Activated CD8-positive, alpha-beta memory T cell treated with anti-CD3 and anti-CD28 coated beads for 1 hour (primary cell): ENCODE measurements at regions not wholly inside any gene's neighbourhood (a gene's known extent, or its start where the extent isn't known, plus 50 kb on each side); places are given as distances from the start of the nearest gene placed in this dataset.

ENCODE experiments used
- DNase-seq, 2 donors: peaks; one replicate each; pipeline ENCODE4 v3.0.0-alpha.2; 2020; ENCODE audit warnings: low read depth in 1 of 2; ENCODE audit errors: extremely low read depth in 1 of 2

GRCh38 chr2:35378791-35379190, 976.8 kb upstream of the CRIM1 start:
- DNase-seq = no peak

- DNase-seq = no peak
These were observed 980.7 kb upstream of the CRIM1 start for GRCh38 chr2:35374845-35375244.

DNA sequence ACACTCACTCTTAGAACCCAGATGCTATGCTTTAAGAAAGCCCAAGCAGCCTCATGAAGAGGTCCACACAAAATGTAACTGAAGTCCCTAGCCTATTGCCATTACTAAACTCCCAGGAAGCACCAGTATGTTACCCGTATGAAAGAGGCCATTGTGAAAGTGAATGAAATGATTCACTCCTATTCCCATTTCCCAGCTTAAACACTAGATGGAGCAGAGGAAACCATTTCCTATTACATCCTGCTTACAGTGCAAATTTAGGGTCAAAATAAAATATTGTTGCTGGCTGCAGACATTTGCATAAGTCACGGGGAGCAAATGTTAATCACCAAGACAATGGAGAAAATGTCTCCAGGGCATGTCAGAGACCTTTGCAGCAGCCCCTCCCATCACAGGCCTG, 989.7 kb upstream of the CRIM1 start:
- no peak for DNase-seq

DNA sequence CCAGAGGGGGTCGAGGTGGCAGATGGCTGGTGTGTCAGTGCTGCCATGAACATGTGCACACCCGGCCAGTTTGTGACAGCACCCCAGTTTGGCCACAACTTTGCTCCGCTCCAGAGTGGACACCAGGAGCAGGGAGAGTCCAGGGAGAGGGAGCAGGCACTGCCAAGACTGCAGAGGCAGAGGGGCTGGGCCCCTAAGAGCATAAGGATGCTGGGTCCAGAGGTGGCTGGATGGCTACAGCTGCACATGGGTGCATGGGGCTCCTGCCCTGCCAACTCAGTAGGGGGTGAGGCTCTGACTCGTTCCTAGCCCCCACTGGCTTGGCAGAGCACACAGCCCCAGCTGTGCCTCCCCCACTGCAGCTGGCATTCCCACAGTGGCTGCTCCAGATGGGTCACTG, 999.2 kb upstream of the CRIM1 start:
- DNase-seq = no peak

GRCh38 chr2:35355056-35355455, 1000.5 kb upstream of the CRIM1 start:
- no peak for DNase-seq

- no peak for DNase-seq
These were observed 1008.0 kb upstream of the CRIM1 start for GRCh38 chr2:35347561-35347960.

GRCh38 chr2:35343135-35343534, 1012.4 kb upstream of the CRIM1 start:
- no peak for DNase-seq

DNA sequence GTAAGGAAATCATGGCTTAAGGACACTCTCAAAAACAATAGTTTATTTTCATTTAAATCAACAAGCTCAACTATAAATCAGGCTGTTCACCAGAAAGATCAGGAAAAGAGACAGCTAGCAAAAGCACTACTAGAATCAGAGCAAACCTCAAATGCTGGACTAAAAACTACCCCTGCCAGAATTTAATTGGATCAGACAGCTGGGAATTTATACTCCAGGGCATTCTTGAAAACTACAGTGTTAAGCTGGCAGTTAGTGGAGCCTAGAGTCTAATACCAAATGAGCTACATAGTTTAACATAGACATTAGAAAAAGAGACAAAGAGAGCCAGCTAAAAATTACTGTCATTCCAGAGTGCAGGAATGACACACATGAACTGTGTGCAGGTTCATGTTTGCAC, 1016.4 kb upstream of the CRIM1 start:
- no peak for DNase-seq

- DNase-seq = no peak
These were observed 1017.7 kb upstream of the CRIM1 start for GRCh38 chr2:35337922-35338321.

DNA sequence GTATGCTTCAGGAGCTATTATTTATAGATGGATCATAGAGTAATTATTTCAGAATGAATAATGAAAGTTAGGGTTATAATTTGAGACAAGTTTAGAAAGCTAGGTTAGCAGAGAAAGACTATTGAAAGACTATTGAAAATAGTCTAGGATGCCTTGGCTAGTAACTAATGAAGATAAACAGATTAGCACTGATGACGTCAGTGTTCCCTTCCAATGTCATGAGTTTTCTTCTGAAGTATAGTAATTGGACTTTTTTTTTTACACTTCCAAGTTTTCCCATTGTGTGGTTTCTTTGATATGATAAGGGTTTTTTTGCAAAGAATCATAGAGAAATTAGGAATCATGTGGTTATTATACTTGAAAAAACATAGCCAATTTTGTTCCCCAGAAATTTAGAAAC, 1041.5 kb upstream of the CRIM1 start:
- DNase-seq = no peak

- no peak for DNase-seq
These were observed 1054.2 kb upstream of the CRIM1 start for GRCh38 chr2:35301369-35301768.

- no peak for DNase-seq
These were observed 1057.1 kb upstream of the CRIM1 start for GRCh38 chr2:35298493-35298892.

DNA sequence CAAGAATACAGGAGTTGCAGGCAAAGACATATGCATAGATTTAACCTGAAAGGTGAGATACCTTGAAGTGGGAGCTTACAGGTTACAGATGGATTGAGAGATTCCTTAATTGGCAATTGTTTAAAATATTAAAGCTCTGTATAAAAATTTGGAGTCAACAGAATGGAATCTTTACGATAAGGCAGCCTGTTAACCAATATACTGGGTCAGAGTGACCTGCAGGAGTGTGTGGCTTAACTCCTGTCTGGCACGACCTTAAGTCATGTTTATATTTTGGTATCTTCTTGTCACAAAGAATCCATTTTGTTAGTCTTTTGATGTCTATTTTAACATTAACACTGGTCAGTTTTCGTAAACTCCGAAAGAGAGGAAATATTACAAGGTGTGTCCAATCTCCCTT, 1058.2 kb upstream of the CRIM1 start:
- no peak for DNase-seq

- no peak for DNase-seq
These were observed 1060.8 kb upstream of the CRIM1 start for GRCh38 chr2:35294636-35295263.

DNA sequence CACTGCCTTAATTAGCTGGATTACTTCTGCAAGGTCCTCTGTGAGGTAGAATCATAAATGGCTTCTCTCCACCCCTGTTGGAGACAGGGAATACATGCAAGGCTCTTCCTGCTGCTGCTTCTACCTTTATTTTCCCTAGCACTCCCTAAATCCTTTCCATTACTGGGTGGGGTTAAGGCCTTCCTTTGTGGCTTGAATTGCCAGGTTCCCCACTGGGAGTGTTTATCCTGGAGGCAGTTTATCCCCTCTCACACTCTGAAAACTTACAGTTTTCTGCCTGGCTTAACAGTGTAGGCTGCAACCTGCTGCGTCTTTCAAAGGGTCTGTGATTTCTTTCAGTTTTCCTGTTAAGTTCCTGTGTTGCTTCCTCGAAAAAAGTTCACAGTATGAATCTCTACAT, 1062.3 kb upstream of the CRIM1 start:
- no peak for DNase-seq

DNA sequence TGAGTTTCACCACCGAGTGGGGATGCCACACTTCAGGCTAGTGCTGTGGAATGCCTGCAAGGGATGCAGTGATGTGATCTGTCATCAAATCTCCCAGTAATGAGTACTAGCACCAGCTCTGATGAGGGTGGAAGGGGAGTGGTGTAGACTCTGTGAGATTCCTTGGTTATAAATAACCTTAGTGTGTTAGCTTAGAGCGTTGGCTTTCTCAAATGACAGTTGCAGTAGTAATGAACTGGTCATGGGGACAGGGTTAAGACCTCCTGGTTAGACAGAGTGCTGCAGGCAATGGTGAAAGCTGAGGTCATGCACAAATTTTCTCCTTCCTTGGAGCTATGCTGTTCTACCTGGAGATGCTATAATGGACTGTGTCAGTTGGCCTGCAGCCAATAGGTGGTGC, 1063.4 kb upstream of the CRIM1 start:
- no peak for DNase-seq

GRCh38 chr2:35281702-35282101, 1073.9 kb upstream of the CRIM1 start:
- DNase-seq = no peak

DNA sequence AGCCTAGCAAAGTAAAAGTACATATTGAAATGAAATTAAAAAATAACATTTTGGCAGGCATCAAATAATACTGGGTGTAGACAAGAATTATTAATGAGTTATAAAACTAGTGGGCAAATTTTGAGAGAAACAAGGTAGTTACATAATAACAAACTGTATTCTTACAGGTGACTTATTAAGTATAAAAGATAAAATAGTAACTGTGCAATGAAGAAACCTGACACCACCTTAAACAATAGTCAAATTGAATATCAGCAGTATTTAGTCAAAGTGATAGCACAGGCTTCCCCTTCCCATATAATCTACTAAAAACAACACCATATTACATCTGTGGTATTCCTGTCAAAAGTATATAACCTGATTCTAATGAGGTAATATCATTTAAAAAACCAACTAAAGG, 1099.8 kb upstream of the CRIM1 start:
- no peak for DNase-seq

DNA sequence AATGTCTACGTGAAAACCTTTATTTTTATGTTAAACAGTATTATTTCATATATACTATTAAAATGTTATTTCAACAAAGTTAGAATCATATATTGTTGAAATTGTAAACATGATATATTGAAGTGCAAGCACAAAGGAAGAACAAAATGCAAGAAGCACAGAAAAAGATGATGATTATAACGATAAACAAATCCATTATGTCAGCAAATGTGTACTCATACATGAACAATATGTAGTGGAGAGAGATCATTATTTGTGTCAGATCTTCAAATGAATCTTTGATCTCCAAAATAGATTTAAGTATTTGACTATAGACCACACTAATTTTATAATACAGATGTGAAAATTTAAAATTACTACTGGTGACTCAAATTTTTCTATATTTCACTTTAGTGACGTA, 1104.4 kb upstream of the CRIM1 start:
- no peak for DNase-seq

GRCh38 chr2:35246702-35247101, 1108.9 kb upstream of the CRIM1 start:
- no peak for DNase-seq

DNA sequence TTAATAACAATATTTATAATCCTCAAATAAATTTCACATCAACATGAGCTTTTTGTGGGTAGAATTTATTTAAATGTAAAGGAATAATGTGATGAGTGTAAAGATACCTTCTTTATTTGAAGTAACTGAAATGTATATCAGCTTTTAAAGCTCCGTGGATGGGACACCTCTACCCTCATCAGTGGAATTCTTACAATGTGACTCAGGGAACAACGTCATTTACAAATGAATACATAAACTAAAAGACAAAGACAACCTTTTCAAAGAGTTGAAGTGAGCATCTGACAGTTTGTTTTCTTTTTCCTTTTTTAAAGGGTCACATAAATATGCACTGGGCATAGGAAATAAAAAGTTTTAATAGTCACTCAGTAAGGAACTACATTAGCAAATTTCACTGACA, 1127.0 kb upstream of the CRIM1 start:
- no peak for DNase-seq

DNA sequence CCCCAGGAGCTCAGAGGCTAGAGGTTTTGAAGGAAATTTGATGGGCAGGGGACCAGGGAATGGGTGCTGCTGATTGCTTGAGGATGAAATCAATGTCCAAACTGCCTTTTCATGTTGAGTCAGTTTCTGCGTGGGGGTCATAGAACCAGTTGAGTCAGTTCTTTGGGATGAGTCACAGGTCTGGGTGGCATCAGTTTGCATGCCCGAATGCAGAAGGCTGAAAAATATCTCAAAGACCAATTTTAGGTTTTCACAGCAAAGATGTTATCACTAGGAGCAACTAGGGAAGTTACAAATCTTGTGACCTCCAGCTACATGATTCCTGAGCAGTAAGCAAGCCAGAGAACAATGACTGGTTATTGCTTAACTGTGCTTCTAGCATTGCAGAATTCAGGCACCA, 1135.1 kb upstream of the CRIM1 start:
- DNase-seq = no peak

DNA sequence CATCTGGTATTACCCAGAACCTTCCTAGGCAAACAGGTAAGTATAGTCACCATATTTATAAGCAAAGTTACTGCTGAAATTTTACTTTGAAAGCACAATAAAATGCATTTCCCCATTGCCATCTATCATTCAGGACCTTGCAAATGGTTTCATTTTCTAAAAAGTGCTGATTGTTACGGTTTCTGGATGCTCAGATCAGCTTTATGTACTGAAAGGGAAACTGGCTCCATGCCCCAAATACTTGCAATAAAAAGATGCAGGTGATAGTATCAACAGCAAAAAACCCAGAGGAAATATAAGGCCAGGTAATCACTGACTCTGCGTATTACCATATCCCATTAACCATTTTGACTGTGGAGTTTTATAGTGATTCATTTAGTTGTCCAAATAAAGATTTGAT, 1150.7 kb upstream of the CRIM1 start:
- DNase-seq = no peak

DNA sequence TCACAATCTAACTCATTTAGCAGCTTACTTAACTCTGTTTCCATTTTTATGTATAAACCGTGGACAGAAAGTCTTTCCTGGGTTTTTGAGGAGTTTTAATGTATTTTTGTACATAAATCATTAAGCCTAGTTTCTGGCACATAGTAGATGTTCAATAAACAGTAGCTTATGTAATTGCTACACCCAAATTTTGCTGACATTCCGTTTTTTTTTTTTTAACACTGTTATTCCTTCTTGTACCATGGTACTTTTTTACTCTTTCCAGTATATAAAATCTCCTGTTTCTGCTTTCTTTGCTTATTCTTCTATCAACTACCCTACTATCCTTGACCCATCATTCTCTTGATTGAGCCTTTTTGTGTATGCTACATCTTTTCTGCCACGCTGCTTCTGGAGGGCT, 1151.3 kb upstream of the CRIM1 start:
- no peak for DNase-seq
